ENCODE measurements at regions not wholly inside any gene's neighbourhood (a gene's known extent, or its start where the extent isn't known, plus 50 kb on each side); places are given as distances from the start of the nearest gene placed in this dataset.
A peak's percentile ranks its signal among the peaks of the same experiment; 100 is the strongest.

DNA sequence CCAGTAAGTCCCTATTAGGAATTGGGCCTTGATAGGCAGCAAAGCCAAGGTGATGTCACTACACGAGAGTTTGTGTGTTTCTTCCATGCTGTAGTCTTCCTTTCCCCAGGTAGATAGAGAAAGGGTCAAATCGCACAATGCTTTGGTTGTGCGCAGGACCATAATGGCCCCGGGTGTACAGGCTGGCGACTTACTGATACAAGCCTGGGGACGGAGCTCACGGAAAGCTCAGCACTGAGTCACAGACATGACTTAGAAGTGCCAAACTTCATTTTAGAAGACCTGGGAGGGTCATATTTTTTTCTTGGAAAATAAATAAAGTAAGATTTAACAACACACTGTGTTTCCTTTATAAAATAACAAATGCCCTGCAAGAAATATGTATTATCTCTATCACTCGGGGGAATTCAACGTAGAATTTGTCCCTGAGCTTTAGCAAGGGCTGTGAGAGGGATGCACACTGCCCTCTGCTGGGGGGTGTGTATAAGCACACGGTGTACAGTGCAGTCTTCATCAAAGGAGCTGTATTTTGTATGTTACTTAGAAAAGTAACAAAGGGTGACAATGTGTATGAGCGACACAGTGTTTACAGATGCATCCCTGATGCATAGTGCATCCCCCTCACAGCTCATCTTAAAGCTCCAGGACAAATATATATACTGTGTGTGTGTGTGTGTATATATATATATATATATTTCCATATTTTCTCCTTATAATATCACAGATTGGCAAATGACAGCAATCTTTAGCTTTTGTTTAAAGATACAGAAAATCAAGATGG is 254.5 kb upstream of the VEGFC start:
- TF ChIP-seq, protein P1, sequence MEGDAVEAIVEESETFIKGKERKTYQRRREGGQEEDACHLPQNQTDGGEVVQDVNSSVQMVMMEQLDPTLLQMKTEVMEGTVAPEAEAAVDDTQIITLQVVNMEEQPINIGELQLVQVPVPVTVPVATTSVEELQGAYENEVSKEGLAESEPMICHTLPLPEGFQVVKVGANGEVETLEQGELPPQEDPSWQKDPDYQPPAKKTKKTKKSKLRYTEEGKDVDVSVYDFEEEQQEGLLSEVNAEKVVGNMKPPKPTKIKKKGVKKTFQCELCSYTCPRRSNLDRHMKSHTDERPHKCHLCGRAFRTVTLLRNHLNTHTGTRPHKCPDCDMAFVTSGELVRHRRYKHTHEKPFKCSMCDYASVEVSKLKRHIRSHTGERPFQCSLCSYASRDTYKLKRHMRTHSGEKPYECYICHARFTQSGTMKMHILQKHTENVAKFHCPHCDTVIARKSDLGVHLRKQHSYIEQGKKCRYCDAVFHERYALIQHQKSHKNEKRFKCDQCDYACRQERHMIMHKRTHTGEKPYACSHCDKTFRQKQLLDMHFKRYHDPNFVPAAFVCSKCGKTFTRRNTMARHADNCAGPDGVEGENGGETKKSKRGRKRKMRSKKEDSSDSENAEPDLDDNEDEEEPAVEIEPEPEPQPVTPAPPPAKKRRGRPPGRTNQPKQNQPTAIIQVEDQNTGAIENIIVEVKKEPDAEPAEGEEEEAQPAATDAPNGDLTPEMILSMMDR (IDR thresholded peaks at IDR 0.05; ENCODE audit: low read depth, low read length, poor library complexity, severe bottlenecking), result peak; percentile 71
- TF ChIP-seq EZH2phosphoT487 (IDR thresholded peaks at IDR 0.05; ENCODE audit: borderline replicate concordance, low read length), result no peak
